Panc1 (cell line): ENCODE measurements at regions not wholly inside any gene's neighbourhood (a gene's known extent, or its start where the extent isn't known, plus 50 kb on each side); places are given as distances from the start of the nearest gene placed in this dataset.

Experiments
- CTCF ChIP-seq: fragments of 450-650 bp; IDR thresholded peaks from 2 replicates; pipeline ENCODE4 v1.5.1; 2017; ENCODE audit warnings: mild to moderate bottlenecking
- POLR2AphosphoS5 ChIP-seq: IDR thresholded peaks from 2 replicates; pipeline ENCODE4 v1.6.1; 2012; ENCODE audit warnings: mild to moderate bottlenecking, low read depth, low read length, moderate library complexity
- SIN3A ChIP-seq: IDR thresholded peaks from 2 replicates; pipeline ENCODE4 v1.6.1; 2012; ENCODE audit warnings: low read depth, mild to moderate bottlenecking, low read length, moderate library complexity, borderline replicate concordance; ENCODE audit not compliant: insufficient read depth
- TCF7L2 ChIP-seq: IDR thresholded peaks from 2 replicates; pipeline ENCODE4 v1.6.1; 2011; ENCODE audit warnings: mild to moderate bottlenecking, low read depth, low read length, inconsistent platforms
- TF ChIP-seq, protein P1 (sequence below), 2 experiments: IDR thresholded peaks; 2 replicates each; pipeline ENCODE4 v1.6.1; 2011 to 2012; ENCODE audit warnings: low read depth in 2 of 2, control low read depth in 1 of 2, low read length in 1 of 2, mild to moderate bottlenecking in 1 of 2, moderate library complexity in 1 of 2; ENCODE audit not compliant: insufficient read depth in 1 of 2

- TF ChIP-seq CTCF (no peak), POLR2AphosphoS5 (no peak), SIN3A (no peak), TCF7L2 (no peak)
- TF ChIP-seq, protein P1, sequence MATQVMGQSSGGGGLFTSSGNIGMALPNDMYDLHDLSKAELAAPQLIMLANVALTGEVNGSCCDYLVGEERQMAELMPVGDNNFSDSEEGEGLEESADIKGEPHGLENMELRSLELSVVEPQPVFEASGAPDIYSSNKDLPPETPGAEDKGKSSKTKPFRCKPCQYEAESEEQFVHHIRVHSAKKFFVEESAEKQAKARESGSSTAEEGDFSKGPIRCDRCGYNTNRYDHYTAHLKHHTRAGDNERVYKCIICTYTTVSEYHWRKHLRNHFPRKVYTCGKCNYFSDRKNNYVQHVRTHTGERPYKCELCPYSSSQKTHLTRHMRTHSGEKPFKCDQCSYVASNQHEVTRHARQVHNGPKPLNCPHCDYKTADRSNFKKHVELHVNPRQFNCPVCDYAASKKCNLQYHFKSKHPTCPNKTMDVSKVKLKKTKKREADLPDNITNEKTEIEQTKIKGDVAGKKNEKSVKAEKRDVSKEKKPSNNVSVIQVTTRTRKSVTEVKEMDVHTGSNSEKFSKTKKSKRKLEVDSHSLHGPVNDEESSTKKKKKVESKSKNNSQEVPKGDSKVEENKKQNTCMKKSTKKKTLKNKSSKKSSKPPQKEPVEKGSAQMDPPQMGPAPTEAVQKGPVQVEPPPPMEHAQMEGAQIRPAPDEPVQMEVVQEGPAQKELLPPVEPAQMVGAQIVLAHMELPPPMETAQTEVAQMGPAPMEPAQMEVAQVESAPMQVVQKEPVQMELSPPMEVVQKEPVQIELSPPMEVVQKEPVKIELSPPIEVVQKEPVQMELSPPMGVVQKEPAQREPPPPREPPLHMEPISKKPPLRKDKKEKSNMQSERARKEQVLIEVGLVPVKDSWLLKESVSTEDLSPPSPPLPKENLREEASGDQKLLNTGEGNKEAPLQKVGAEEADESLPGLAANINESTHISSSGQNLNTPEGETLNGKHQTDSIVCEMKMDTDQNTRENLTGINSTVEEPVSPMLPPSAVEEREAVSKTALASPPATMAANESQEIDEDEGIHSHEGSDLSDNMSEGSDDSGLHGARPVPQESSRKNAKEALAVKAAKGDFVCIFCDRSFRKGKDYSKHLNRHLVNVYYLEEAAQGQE (IDR thresholded peaks at IDR 0.05; ENCODE audit: insufficient read depth in 1 of 2, low read depth in 2 of 2, low read length in 1 of 2), result no peak
These were observed 113.3 kb upstream of the CAST start for GRCh38 chr5:96548905-96549304.
